ENCODE measurements at regions not wholly inside any gene's neighbourhood (a gene's known extent, or its start where the extent isn't known, plus 50 kb on each side); places are given as distances from the start of the nearest gene placed in this dataset.
"Not testable (repeated sequence)": the region's sequence is repeated elsewhere in the genome, so short reads cannot be mapped to it uniquely, and the experiment has no call there.

GRCh38 chr11:121863126-121863525 lies 252.9 kb downstream of the BLID start:
- no peak for TF ChIP-seq CTCF (IDR thresholded peaks at IDR 0.05)
- ATAC-seq, result no peak
- intact Hi-C loops (cut with DNase I), result no loop called here
- H3K4me1 ChIP-seq, result no peaks in the 10 kb centered on the region
- H3K27ac ChIP-seq, result no peak overlapping the region
- peaks cover 0 to 29% (median 6%) of the 10 kb centered on the region in 11 donors for H3K9me3 ChIP-seq
- H3K4me3 ChIP-seq, result no peak overlapping the region
- DNase-seq, result no peak
- H3K27me3 ChIP-seq, result no peaks in the 10 kb centered on the region
- H3K36me3 ChIP-seq, result no peaks in the 10 kb centered on the region
- 81 to 90% methylated on average over 4 of the region's 4 CpGs for WGBS, 2 donors

GRCh38 chr11:121855138-121855537 lies 260.9 kb downstream of the BLID start:
- ATAC-seq; H3K27ac ChIP-seq; H3K4me1 ChIP-seq; H3K4me3 ChIP-seq; DNase-seq; intact Hi-C loops (cut with DNase I); H3K36me3 ChIP-seq; H3K27me3 ChIP-seq: not testable (repeated sequence)
- 87 to 89% methylated on average over 10 to 11 of the region's 11 CpGs for WGBS, 2 donors
- peaks cover 0 to 23% (median 6%) of the 10 kb centered on the region in 11 donors for H3K9me3 ChIP-seq

GRCh38 chr11:121844016-121844415 lies 272.0 kb downstream of the BLID start:
- peaks cover 0 to 9% (median under 1%) of the 10 kb centered on the region in 11 donors for H3K9me3 ChIP-seq
- intact Hi-C loops (cut with DNase I), result no loop called here
- H3K27ac ChIP-seq, result no peak overlapping the region
- WGBS, 2 donors, result 78 to 100% methylated on average over 1 of the region's 1 CpG
- TF ChIP-seq CTCF (IDR thresholded peaks at IDR 0.05), result no peak
- no peaks in the 10 kb centered on the region for H3K36me3 ChIP-seq
- ATAC-seq (no peak), DNase-seq (no peak)
- H3K27me3 ChIP-seq, result no peaks in the 10 kb centered on the region
- no peaks in the 10 kb centered on the region for H3K4me1 ChIP-seq
- no peak overlapping the region for H3K4me3 ChIP-seq

GRCh38 chr11:121842192-121842585 lies 273.8 kb downstream of the BLID start:
- no peak for DNase-seq

More at GRCh38 chr11:121842192-121842585, 273.8 kb downstream of the BLID start:
- Histone ChIP-seq H3K36me3 (no peaks in the 10 kb centered on the region), H3K27me3 (no peaks in the 10 kb centered on the region), H3K4me1 (no peaks in the 10 kb centered on the region), H3K9me3 (peaks cover 0 to 10% (median 0%) of the 10 kb centered on the region in 11 donors), H3K27ac (no peak overlapping the region), H3K4me3 (no peak overlapping the region)
- TF ChIP-seq CTCF (IDR thresholded peaks at IDR 0.05), result no peak
- 91 to 95% methylated on average over 5 of the region's 5 CpGs for WGBS, 2 donors
- intact Hi-C loops (cut with DNase I), result no loop called here
- no peak for ATAC-seq

Measured in heart right ventricle (tissue), 16 donors.